RPMI8226 (cell line): ENCODE measurements at regions not wholly inside any gene's neighbourhood (a gene's known extent, or its start where the extent isn't known, plus 50 kb on each side); places are given as distances from the start of the nearest gene placed in this dataset.
"Not testable (repeated sequence)": the region's sequence is repeated elsewhere in the genome, so short reads cannot be mapped to it uniquely, and the experiment has no call there.

Experiments
- DNase-seq: peaks from one replicate; pipeline ENCODE4 v3.0.0-alpha.2; 2015

GRCh38 chr9:10843151-10843550 lies 230.3 kb upstream of the PTPRD start:
- DNase-seq, result no peak

GRCh38 chr9:10855847-10856246 lies 243.0 kb upstream of the PTPRD start:
- DNase-seq, result no peak

GRCh38 chr9:10858817-10859216 lies 246.0 kb upstream of the PTPRD start:
- no peak for DNase-seq

- no peak for DNase-seq
These were observed 250.7 kb upstream of the PTPRD start for GRCh38 chr9:10863476-10863875.

GRCh38 chr9:10867194-10867593 lies 254.4 kb upstream of the PTPRD start:
- no peak for DNase-seq

- no peak for DNase-seq
These were observed 256.9 kb upstream of the PTPRD start for GRCh38 chr9:10869687-10870086.

GRCh38 chr9:10873999-10874398 lies 261.2 kb upstream of the PTPRD start:
- DNase-seq, result no peak

GRCh38 chr9:10875752-10876151 lies 262.9 kb upstream of the PTPRD start:
- DNase-seq, result no peak

- no peak for DNase-seq
These were observed 263.5 kb upstream of the PTPRD start for GRCh38 chr9:10876333-10876732.

GRCh38 chr9:10890266-10890665 lies 277.5 kb upstream of the PTPRD start:
- not testable (repeated sequence) for DNase-seq

GRCh38 chr9:10899509-10899908 lies 286.7 kb upstream of the PTPRD start:
- no peak for DNase-seq

GRCh38 chr9:10903969-10904368 lies 291.2 kb upstream of the PTPRD start:
- no peak for DNase-seq

GRCh38 chr9:10910779-10911178 lies 298.0 kb upstream of the PTPRD start:
- peak; percentile 6 for DNase-seq

GRCh38 chr9:10911373-10911772 lies 298.6 kb upstream of the PTPRD start:
- no peak for DNase-seq

GRCh38 chr9:10917001-10917400 lies 304.2 kb upstream of the PTPRD start:
- no peak for DNase-seq

GRCh38 chr9:10921671-10922070 lies 308.9 kb upstream of the PTPRD start:
- DNase-seq, result no peak

GRCh38 chr9:10925896-10926295 lies 313.1 kb upstream of the PTPRD start:
- DNase-seq, result no peak

- no peak for DNase-seq
These were observed 315.6 kb upstream of the PTPRD start for GRCh38 chr9:10928372-10928771.

- no peak for DNase-seq
These were observed 317.3 kb upstream of the PTPRD start for GRCh38 chr9:10930081-10930480.

GRCh38 chr9:10946676-10947410 lies 334.0 kb upstream of the PTPRD start:
- no peak for DNase-seq

- no peak for DNase-seq
These were observed 345.1 kb upstream of the PTPRD start for GRCh38 chr9:10957878-10958277.

GRCh38 chr9:10961883-10962282 lies 349.1 kb upstream of the PTPRD start:
- no peak for DNase-seq

- no peak for DNase-seq
These were observed 370.4 kb upstream of the PTPRD start for GRCh38 chr9:10983251-10983650.

- DNase-seq, result no peak
These were observed 386.8 kb upstream of the PTPRD start for GRCh38 chr9:10999646-11000045.

GRCh38 chr9:11001546-11001945 lies 388.7 kb upstream of the PTPRD start:
- DNase-seq, result no peak
